ENCODE measurements at regions not wholly inside any gene's neighbourhood (a gene's known extent, or its start where the extent isn't known, plus 50 kb on each side); places are given as distances from the start of the nearest gene placed in this dataset.

- no peak for DNase-seq (ENCODE audit: low read depth, low spot score)
Measured at GRCh38 chr9:118734696-118735095, 634.5 kb downstream of the BRINP1 start.

DNA sequence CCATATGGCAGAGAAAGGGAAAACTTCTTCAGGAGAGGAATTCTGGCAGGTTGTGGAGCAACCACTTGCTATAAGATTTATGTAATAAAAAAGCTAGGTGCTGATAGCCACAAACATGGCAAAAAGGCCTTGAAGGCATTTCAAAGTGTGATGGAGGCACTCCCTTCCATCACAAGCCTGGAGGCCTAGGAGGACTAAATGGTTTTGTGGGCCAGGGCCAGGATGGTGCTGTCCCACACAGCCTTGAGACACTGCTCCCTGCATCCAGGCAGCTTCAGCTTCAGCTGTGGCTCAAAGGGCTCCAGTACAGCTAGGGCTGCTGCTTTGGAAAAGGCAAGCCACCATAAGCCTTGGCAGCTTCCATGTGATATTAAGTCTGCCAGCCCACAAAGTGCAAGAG lies 632.8 kb downstream of the BRINP1 start:
- no peak for DNase-seq (ENCODE audit: low read depth, low spot score)

DNA sequence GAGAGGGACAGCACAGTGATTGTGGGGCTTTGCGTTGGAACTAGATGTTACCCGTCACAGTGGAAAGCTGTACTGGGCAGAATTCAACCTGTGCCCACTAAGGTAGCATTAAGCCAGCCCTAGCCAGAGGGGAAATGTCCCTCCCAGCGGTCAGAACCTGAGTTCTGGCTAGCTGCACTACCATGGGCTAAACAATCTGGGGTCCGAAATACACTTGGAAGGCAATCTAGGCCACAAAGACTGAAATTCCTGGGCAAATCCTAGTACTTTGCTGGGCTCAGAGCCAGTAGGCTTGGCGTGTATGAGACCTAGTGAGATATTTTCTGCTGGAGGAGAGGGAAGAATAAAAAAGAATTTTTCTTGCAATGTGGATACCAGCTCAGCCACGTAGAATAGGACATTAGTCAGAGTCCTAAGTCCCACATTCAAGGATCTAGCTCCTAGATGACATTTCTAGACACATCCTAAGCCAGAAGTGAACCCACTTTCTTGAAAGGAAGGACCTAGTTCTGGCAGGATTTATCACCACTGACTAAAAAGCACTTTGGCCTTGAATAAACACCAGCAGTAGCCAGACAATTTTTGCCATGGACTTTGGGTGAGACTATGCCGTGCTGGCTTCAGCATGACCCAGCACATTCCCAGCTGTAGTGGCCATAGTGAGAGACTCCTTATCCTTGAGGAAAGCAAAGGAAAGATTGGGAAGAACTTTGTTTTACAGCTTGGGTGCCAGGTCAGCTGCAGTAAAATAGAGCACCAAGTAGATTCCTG lies 618.0 kb downstream of the BRINP1 start:
- no peak for DNase-seq (ENCODE audit: low read depth, low spot score)

GRCh38 chr9:118751848-118752223 lies 617.4 kb downstream of the BRINP1 start:
- no peak for DNase-seq (ENCODE audit: low read depth, low spot score)

GRCh38 chr9:118761016-118761790 lies 608.0 kb downstream of the BRINP1 start:
- no peak for DNase-seq (ENCODE audit: low read depth, low spot score)

DNA sequence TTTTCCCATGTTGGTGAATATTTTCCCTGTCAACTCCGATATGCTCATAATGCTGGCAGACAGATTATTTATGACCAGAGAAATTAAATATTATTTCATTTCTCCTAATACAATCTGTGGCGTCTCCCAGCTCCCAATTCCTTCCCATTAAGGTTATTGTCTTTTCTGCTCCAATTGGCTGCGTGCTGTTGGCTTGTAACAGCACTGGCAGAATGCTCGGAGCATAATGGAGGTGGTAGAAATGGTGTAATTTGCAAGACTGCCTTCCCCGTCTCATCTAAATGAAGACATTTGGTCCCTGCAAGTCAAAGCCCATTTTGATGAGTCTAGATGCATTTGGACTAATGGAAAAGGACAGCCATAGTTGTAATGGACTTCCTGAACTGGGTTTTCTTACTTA lies 601.7 kb downstream of the BRINP1 start:
- no peak for DNase-seq (ENCODE audit: low read depth, low spot score)

- no peak for DNase-seq (ENCODE audit: low read depth, low spot score)
Measured at GRCh38 chr9:118782790-118783463, 586.3 kb downstream of the BRINP1 start.

DNA sequence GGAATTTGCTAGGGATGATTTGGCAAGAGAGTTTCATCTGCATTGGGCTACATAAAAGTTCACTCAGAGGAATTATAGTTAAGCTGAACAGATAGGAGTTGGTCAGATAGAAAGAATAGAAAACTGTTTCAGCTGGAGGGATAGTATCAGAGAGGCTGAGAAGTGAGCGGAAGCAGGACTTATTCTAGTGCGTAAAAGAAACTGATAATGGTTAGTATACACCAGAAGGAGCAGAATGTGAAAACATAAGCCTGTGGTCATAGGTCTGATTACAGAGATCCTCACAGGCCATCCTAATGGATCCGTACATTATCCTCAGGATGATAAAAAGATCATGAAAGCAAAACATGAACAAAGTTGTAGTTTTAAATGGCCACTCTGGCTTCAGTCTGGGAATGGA lies 585.2 kb downstream of the BRINP1 start:
- DNase-seq (ENCODE audit: low read depth, low spot score), result no peak

DNA sequence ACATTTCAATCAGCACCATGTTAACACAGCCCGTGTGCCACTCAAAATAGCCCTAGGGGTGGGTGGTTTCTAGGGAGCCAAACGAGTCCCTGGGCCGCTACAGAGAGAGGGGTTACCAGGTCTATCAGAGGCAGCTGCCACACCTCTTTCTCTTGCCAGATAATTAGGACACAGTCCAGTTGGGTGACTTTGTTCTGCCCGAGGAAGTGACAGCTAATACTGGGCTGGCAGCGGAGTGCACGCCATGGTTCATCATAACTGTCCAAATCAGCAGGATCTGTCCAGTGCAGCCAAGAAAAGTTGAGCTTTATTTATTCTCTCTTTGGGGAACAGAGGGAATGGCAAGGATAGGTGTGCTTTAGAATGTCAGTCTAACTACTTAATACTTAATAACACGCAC lies 583.8 kb downstream of the BRINP1 start:
- DNase-seq (ENCODE audit: low read depth, low spot score), result no peak

- DNase-seq (ENCODE audit: low read depth, low spot score), result no peak
Measured at GRCh38 chr9:118786877-118787276, 582.4 kb downstream of the BRINP1 start.

- DNase-seq (ENCODE audit: low read depth, low spot score), result peak; percentile 5
Measured at GRCh38 chr9:118809160-118809625, 560.0 kb downstream of the BRINP1 start.

DNA sequence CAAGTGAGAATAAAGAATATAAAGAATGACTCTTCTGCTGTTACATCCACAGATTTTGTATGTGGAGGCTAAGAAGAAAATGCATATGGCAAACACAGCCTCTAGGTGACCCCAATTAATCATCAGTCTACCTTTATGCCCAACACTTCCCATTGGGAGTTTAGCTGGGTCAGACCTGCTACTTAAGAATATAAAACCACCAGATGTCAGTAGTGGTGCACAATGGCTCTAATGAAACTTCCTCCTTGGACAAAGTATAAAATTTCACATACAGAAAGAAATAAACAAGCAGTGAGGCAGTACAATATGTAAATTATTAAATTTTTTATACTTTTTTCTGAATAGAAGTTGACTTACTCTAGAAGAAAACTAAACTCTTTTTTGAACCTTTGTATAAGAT lies 539.9 kb downstream of the BRINP1 start:
- DNase-seq (ENCODE audit: low read depth, low spot score), result no peak

DNA sequence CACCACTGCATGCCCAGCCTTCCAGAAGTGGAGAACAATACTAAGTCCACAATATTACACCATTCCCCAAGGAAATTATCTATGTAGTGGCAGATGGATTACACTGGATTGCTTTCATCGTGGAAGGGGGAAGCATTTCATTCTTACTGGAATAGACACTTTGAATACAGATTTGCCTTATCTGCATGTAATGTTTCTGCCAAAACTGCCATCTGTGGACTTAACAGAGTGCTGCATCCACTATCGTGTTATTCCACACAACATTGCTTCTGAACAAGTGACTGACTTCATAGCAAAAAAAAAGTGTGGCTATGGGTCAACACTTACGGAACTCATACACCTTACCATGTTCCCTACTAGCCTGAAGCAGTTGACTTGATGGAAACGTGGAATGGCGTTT lies 536.9 kb downstream of the BRINP1 start:
- DNase-seq (ENCODE audit: low read depth, low spot score), result no peak

DNA sequence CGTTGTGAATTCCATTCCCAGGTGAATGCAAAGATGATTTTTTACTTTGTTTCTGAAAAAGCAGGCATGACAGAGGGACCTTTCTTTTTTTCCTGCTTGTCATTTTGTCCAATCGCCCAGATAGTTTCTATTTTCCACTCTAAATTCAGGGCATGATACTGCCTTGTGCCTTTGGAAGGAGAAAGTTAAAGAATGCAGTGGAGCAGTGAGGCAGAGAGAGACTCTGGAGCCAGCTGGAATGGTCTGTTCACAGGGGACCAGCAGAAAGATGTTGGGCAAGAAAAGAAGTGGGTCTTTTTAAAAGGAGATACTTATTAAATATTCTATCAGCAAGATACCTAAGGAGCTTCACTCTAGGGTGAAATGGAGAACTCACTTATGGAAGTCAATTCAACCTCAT lies 532.3 kb downstream of the BRINP1 start:
- no peak for DNase-seq (ENCODE audit: low read depth, low spot score)

- no peak for DNase-seq (ENCODE audit: low read depth, low spot score)
Measured at GRCh38 chr9:118871531-118871930, 497.7 kb downstream of the BRINP1 start.

- no peak for DNase-seq (ENCODE audit: low read depth, low spot score)
Measured at GRCh38 chr9:118882684-118883083, 486.6 kb downstream of the BRINP1 start.

- DNase-seq (ENCODE audit: low read depth, low spot score), result no peak
Measured at GRCh38 chr9:118883411-118883810, 485.8 kb downstream of the BRINP1 start.

GRCh38 chr9:118891213-118891612 lies 478.0 kb downstream of the BRINP1 start:
- no peak for DNase-seq (ENCODE audit: low read depth, low spot score)

GRCh38 chr9:118896324-118897000 lies 472.8 kb downstream of the BRINP1 start:
- DNase-seq (ENCODE audit: low read depth, low spot score), result no peak

GRCh38 chr9:118918180-118918579 lies 451.1 kb downstream of the BRINP1 start:
- no peak for DNase-seq (ENCODE audit: low read depth, low spot score)

DNA sequence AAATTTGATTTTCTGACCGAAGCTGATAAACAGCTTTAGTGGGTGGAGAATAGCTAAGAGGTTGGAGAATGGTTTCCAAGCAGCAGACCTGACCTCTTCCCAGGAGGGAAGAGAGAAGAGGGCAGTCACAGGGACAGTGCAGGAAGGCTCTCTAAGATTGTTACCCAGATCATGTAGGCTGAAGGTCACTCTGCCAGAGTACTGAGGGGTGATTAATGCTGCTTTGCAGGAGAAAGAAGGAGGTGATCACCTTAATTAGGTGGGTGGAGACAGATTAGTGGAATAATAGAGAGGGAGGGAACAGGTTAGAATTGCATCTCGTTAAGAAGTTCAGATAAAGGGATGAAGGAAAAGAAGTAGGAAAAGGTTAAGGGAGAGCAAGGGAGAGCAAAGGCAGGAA lies 440.5 kb downstream of the BRINP1 start:
- no peak for DNase-seq (ENCODE audit: low read depth, low spot score)

- no peak for DNase-seq (ENCODE audit: low read depth, low spot score)
Measured at GRCh38 chr9:118929287-118929686, 439.9 kb downstream of the BRINP1 start.

All from iPS DF 19.7 (cell line).